ENCODE measurements at regions not wholly inside any gene's neighbourhood (a gene's known extent, or its start where the extent isn't known, plus 50 kb on each side); places are given as distances from the start of the nearest gene placed in this dataset.
"Not testable (repeated sequence)": the region's sequence is repeated elsewhere in the genome, so short reads cannot be mapped to it uniquely, and the experiment has no call there.

GRCh38 chr7:67358738-67359137 lies 362.1 kb downstream of the TYW1 start:
- DNase-seq; H2AK9ac ChIP-seq (replicated peaks; ENCODE audit: low read depth, low read length, poor library complexity); H2AK5ac ChIP-seq (ENCODE audit: low read depth, low read length); POLR2A ChIA-PET (ENCODE audit: unreplicated experiment); H3K27ac ChIP-seq (ENCODE audit: insufficient read depth, low read length); H3K4me3 ChIP-seq (ENCODE audit: insufficient read depth, low read depth, low read length); H3K36me3 ChIP-seq (ENCODE audit: control insufficient read depth, insufficient read depth, low read length); H3K18ac ChIP-seq (ENCODE audit: low read depth, low read length); H3K27me3 ChIP-seq (ENCODE audit: control insufficient read depth, insufficient read depth, low read length); H3K14ac ChIP-seq (replicated peaks; ENCODE audit: low read depth, low read length); H2BK120ac ChIP-seq (ENCODE audit: low read depth, low read length); H2BK15ac ChIP-seq (ENCODE audit: low read depth, low read length); H3K4me2 ChIP-seq (ENCODE audit: low read depth, low read length); H3K23ac ChIP-seq (ENCODE audit: low read depth, low read length); H3K79me1 ChIP-seq (ENCODE audit: low read depth in 1 of 2, low read length in 2 of 2); H4K91ac ChIP-seq (ENCODE audit: insufficient read depth, low read depth, low read length); H4K20me1 ChIP-seq (ENCODE audit: insufficient read depth, low read length); BruUV-seq (replicated peaks); H3K4me1 ChIP-seq (ENCODE audit: control insufficient read depth, insufficient read depth, low read length); dilution Hi-C loops (cut with HindIII; ENCODE audit: low sequenced_read_pairs, unreplicated experiment); H3K56ac ChIP-seq (ENCODE audit: extremely low read depth, insufficient read depth, low read length); H3K9me1 ChIP-seq (ENCODE audit: insufficient read depth, low read length); H2AFZ ChIP-seq (replicated peaks; ENCODE audit: low read length, poor library complexity); H3K4ac ChIP-seq (ENCODE audit: low read depth, low read length); intact Hi-C loops (cut with micrococcal nuclease); H4K8ac ChIP-seq (ENCODE audit: low read depth in 2 of 2, low read length in 2 of 2); H2BK20ac ChIP-seq (ENCODE audit: low read depth, low read length); H3K9ac ChIP-seq (ENCODE audit: low read depth, low read length); H2BK5ac ChIP-seq (ENCODE audit: low read depth, low read length, poor library complexity, severe bottlenecking); CTCF ChIA-PET; H3K9me3 ChIP-seq (ENCODE audit: control insufficient read depth, insufficient read depth, low read length); in situ Hi-C loops (cut with MboI; ENCODE audit: low sequenced_read_pairs); H4K5ac ChIP-seq (ENCODE audit: low read depth, low read length); ATAC-seq (ENCODE audit: low read depth): not testable (repeated sequence)
- WGBS, 2 experiments (ENCODE audit: extremely low coverage in 2 of 2, insufficient read length in 1 of 2) = no CpG with 5 or more reads among the region's 3 CpGs

Measured in IMR-90 (cell line).